ENCODE measurements at regions not wholly inside any gene's neighbourhood (a gene's known extent, or its start where the extent isn't known, plus 50 kb on each side); places are given as distances from the start of the nearest gene placed in this dataset.
A peak's percentile ranks its signal among the peaks of the same experiment; 100 is the strongest.
"Not testable (repeated sequence)": the region's sequence is repeated elsewhere in the genome, so short reads cannot be mapped to it uniquely, and the experiment has no call there.

GRCh38 chr2:199186301-199186751, 271.4 kb downstream of the SATB2 start:
- H3K27ac ChIP-seq (ENCODE audit: low read length), result no peak overlapping the region
- H3K9me3 ChIP-seq (ENCODE audit: control insufficient read depth, insufficient read depth, low read length), result no peaks in the 10 kb centered on the region
- no peaks in the 10 kb centered on the region for H3K36me3 ChIP-seq (ENCODE audit: control insufficient read depth, insufficient read depth, low read length)
- no CpG with 5 or more reads among the region's 2 CpGs for WGBS (ENCODE audit: insufficient coverage, insufficient read length)
- no peak overlapping the region for H3K4me3 ChIP-seq (ENCODE audit: low read length)
- H3K27me3 ChIP-seq (ENCODE audit: control insufficient read depth, insufficient read depth, low read length), result no peaks in the 10 kb centered on the region
- DNase-seq (ENCODE audit: low read depth, low spot score), result no peak
- H3K4me1 ChIP-seq (ENCODE audit: control insufficient read depth, insufficient read depth, low read length), result peaks cover 3% of the 10 kb centered on the region

GRCh38 chr2:199185174-199185573, 272.6 kb downstream of the SATB2 start:
- H3K27me3 ChIP-seq (ENCODE audit: control insufficient read depth, insufficient read depth, low read length); H3K27ac ChIP-seq (ENCODE audit: low read length); H3K36me3 ChIP-seq (ENCODE audit: control insufficient read depth, insufficient read depth, low read length); H3K4me3 ChIP-seq (ENCODE audit: low read length); H3K4me1 ChIP-seq (ENCODE audit: control insufficient read depth, insufficient read depth, low read length); H3K9me3 ChIP-seq (ENCODE audit: control insufficient read depth, insufficient read depth, low read length): not testable (repeated sequence)
- DNase-seq (ENCODE audit: low read depth, low spot score), result peak; percentile 11
- no CpG with 5 or more reads among the region's 5 CpGs for WGBS (ENCODE audit: insufficient coverage, insufficient read length)

DNA sequence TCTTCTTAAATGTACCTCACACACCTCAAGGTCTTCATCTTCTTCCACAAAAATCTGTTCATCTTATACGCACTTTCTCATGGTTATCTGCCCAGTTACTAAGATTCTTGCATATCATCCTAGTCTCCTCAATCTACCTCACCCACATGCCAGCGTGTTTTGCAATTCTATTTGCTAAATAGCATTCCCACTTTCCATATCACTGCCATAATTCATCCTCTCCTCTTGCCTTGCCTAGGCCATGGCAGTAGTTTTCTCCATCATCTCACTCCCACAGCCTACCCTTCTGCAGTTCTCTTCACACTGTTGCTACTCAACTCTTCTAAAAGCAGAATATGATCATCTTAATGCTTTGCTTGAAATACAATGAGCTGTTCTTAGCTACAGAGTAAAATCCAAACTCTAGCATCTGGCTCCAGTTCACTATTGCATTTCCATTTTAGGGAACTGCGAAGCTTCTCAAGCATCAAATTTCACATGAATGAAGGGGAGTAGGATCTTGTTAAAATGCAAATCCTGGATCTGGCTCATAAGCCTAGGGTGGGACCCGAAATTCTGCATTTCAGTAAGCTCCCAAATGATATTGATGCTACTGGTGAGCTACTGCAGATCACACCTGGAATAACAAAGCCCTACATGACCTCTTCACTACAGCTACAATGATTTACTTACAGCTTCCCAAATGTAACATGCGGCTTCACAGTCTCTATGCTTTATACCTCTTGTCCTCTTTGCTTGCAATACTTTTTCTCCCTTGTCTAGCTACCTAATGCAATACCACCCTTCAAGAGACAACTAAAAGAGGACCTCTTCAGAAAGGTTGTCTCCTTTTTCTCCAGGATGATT, 293.9 kb downstream of the SATB2 start:
- peaks cover 1% of the 10 kb centered on the region; the same call in 1 of the 2 replicates for H3K4me1 ChIP-seq (ENCODE audit: control insufficient read depth, insufficient read depth, low read length)
- H3K4me3 ChIP-seq (ENCODE audit: low read length), result no peak overlapping the region
- no peaks in the 10 kb centered on the region for H3K27me3 ChIP-seq (ENCODE audit: control insufficient read depth, insufficient read depth, low read length)
- no peaks in the 10 kb centered on the region for H3K9me3 ChIP-seq (ENCODE audit: control insufficient read depth, insufficient read depth, low read length)
- no peak overlapping the region for H3K27ac ChIP-seq (ENCODE audit: low read length)
- H3K36me3 ChIP-seq (ENCODE audit: control insufficient read depth, insufficient read depth, low read length), result no peaks in the 10 kb centered on the region
- WGBS (ENCODE audit: insufficient coverage, insufficient read length), result no CpG with 5 or more reads among the region's 5 CpGs
- no peak for DNase-seq (ENCODE audit: low read depth, low spot score)

DNA sequence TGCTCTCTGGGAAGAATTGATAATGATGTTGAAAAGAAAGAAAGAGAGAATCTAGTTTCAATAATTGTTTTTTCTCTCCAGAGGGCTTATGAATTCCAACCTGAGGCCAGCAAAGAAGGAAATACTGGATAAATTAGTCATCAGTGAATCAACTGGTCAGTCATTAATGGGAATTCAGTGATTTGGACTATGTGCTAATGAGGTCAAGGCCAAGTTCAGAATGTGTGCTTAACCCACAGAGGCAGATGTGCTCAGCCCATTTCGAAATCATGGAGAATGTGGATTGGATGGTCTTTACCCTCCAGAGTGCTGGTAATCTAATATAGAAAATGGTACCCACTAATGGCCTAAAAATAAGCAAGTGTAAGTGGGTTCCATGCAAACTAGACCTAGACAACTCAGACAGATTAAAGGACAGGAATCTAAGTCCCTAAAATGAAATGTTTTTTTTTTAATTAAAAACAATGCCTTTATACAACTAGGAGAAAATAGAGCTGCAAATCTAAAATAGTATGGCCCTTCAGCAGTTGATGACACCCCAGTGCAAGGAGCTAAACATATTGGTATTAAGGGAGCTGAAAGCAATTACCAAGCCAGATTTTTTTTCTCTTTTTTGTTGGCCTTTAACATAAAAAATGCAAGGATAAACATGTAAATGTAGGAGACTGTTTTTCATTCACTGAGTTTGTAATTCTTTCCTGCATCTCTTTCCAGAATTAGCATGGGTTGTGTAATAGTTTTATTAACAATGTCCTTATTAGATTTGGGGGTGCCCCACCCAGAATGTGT, 296.9 kb downstream of the SATB2 start:
- no peak for DNase-seq (ENCODE audit: low read depth, low spot score)

DNA sequence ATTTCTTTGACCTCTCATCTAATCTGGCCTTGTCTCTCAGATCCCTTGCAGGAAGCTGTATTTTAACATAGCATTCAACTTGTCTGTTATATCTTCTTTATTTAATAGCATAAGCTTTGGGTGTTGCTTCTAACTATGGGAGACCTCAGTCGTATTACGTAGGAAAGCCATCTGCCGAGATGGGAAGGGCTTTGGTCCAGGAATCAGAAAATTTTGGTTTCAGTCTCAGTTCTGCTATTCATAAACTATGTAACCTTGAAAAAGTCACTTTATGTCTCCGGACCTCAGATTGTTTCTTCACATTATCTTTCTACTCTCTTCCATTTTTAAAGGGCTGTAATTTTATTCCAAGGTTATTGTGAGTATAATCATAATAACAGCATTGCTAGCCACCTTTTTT, 297.7 kb downstream of the SATB2 start:
- no CpG with 5 or more reads among the region's 4 CpGs for WGBS (ENCODE audit: insufficient coverage, insufficient read length)
- no peak for DNase-seq (ENCODE audit: low read depth, low spot score)
- Histone ChIP-seq H3K27ac (ENCODE audit: low read length) (no peak overlapping the region), H3K4me3 (ENCODE audit: low read length) (no peak overlapping the region), H3K9me3 (ENCODE audit: control insufficient read depth, insufficient read depth, low read length) (no peaks in the 10 kb centered on the region), H3K27me3 (ENCODE audit: control insufficient read depth, insufficient read depth, low read length) (no peaks in the 10 kb centered on the region), H3K4me1 (ENCODE audit: control insufficient read depth, insufficient read depth, low read length) (peaks cover 1% of the 10 kb centered on the region; the same call in 1 of the 2 replicates), H3K36me3 (ENCODE audit: control insufficient read depth, insufficient read depth, low read length) (no peaks in the 10 kb centered on the region)

More for the DNA sequence above, 296.9 kb downstream of the SATB2 start:
- Histone ChIP-seq H3K27me3 (ENCODE audit: control insufficient read depth, insufficient read depth, low read length) (no peaks in the 10 kb centered on the region), H3K4me1 (ENCODE audit: control insufficient read depth, insufficient read depth, low read length) (peaks cover 1% of the 10 kb centered on the region; the same call in 1 of the 2 replicates), H3K27ac (ENCODE audit: low read length) (no peak overlapping the region), H3K4me3 (ENCODE audit: low read length) (no peak overlapping the region), H3K36me3 (ENCODE audit: control insufficient read depth, insufficient read depth, low read length) (no peaks in the 10 kb centered on the region), H3K9me3 (ENCODE audit: control insufficient read depth, insufficient read depth, low read length) (no peaks in the 10 kb centered on the region)
- WGBS (ENCODE audit: insufficient coverage, insufficient read length), result no CpG with 5 or more reads among the region's 1 CpG

DNA sequence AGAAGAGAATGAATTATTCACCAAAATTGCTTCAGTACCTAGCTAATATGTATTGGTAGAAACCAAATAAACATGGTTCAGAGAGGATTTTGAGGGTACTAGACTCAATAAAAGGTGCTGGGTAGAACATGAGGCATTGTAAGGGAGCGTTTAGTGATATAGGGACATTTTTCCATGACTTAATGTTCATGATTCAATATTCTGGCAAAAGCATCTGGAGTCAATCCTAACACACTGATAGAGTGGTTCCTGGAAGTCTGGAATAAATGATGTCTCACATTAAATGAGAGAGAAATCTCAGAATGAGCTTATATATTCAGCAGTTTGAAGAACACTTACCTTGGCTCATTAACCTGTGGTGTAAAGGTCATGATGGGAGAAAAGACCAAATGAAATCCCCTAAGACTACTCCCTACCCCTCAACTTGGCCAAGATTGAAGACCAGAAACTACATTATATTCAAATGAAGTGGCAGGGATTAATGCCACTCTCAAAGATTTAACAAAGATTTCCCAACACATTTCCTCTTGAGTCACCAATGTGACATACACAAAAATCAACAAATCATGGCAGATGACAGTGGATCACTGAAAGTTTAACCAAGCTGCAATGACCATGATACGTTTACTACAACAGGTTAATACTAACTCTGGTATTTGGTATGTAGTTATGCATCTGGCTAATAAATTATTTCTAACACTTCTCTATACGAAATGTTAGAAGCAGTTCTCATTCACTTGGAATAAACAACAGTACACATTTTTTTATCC, 309.5 kb downstream of the SATB2 start:
- WGBS (ENCODE audit: insufficient coverage, insufficient read length), result no CpG with 5 or more reads among the region's 3 CpGs
- H3K4me3 ChIP-seq (ENCODE audit: low read length), result no peak overlapping the region
- H3K36me3 ChIP-seq (ENCODE audit: control insufficient read depth, insufficient read depth, low read length), result no peaks in the 10 kb centered on the region
- no peak overlapping the region for H3K27ac ChIP-seq (ENCODE audit: low read length)
- no peak for DNase-seq (ENCODE audit: low read depth, low spot score)
- H3K27me3 ChIP-seq (ENCODE audit: control insufficient read depth, insufficient read depth, low read length), result no peaks in the 10 kb centered on the region
- H3K9me3 ChIP-seq (ENCODE audit: control insufficient read depth, insufficient read depth, low read length), result no peaks in the 10 kb centered on the region
- H3K4me1 ChIP-seq (ENCODE audit: control insufficient read depth, insufficient read depth, low read length), result no peaks in the 10 kb centered on the region

DNA sequence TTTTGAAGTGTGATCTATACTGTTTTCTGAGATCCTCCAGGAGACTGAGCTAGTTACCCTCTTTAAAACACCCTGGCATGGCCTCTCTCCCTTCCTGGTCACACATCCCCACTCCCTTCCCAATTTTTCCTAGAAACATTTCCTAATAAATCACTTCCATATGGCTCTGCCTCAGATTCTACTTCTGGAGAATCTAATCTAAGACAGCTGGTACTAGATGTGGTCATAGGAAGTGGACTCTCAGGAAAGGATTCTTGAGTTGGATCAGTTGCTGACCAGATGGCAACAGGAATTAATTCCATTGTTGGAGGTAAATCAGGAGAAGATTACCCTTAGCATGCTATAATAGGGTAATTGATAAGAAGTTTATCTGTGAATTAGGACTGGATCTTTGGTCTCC, 310.5 kb downstream of the SATB2 start:
- H3K36me3 ChIP-seq (ENCODE audit: control insufficient read depth, insufficient read depth, low read length), result no peaks in the 10 kb centered on the region
- H3K9me3 ChIP-seq (ENCODE audit: control insufficient read depth, insufficient read depth, low read length), result no peaks in the 10 kb centered on the region
- no peaks in the 10 kb centered on the region for H3K4me1 ChIP-seq (ENCODE audit: control insufficient read depth, insufficient read depth, low read length)
- no peak overlapping the region for H3K27ac ChIP-seq (ENCODE audit: low read length)
- no peak for DNase-seq (ENCODE audit: low read depth, low spot score)
- H3K4me3 ChIP-seq (ENCODE audit: low read length), result no peak overlapping the region
- no peaks in the 10 kb centered on the region for H3K27me3 ChIP-seq (ENCODE audit: control insufficient read depth, insufficient read depth, low read length)

- Histone ChIP-seq H3K27ac (ENCODE audit: low read length) (no peak overlapping the region), H3K4me1 (ENCODE audit: control insufficient read depth, insufficient read depth, low read length) (no peaks in the 10 kb centered on the region), H3K27me3 (ENCODE audit: control insufficient read depth, insufficient read depth, low read length) (no peaks in the 10 kb centered on the region), H3K9me3 (ENCODE audit: control insufficient read depth, insufficient read depth, low read length) (no peaks in the 10 kb centered on the region), H3K4me3 (ENCODE audit: low read length) (no peak overlapping the region), H3K36me3 (ENCODE audit: control insufficient read depth, insufficient read depth, low read length) (no peaks in the 10 kb centered on the region)
- no peak for DNase-seq (ENCODE audit: low read depth, low spot score)
Observed at GRCh38 chr2:199144546-199144945, 313.2 kb downstream of the SATB2 start.

DNA sequence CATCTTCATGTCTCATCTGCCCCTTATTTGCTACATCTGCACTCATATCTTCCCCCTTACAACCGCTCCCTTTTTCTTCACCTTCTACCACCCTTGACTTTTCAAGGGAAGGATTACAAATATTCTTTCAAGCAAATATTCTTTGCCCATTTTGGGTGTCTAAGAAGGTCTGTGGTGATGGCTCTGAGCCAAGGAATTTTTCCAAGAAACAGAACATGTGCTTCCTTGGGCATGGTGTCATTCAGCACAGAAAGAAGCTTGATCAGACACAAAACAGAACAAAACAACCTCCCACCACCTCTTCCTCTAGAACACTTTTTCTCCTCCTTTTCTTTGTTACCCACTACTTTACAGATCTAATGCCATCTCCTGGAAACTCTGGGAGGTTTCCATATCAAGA, 313.7 kb downstream of the SATB2 start:
- no peaks in the 10 kb centered on the region for H3K4me1 ChIP-seq (ENCODE audit: control insufficient read depth, insufficient read depth, low read length)
- H3K27ac ChIP-seq (ENCODE audit: low read length), result no peak overlapping the region
- DNase-seq (ENCODE audit: low read depth, low spot score), result no peak
- WGBS (ENCODE audit: insufficient coverage, insufficient read length), result 100% methylated on average over 1 of the region's 1 CpG
- no peak overlapping the region for H3K4me3 ChIP-seq (ENCODE audit: low read length)
- no peaks in the 10 kb centered on the region for H3K27me3 ChIP-seq (ENCODE audit: control insufficient read depth, insufficient read depth, low read length)
- H3K36me3 ChIP-seq (ENCODE audit: control insufficient read depth, insufficient read depth, low read length), result no peaks in the 10 kb centered on the region
- no peaks in the 10 kb centered on the region for H3K9me3 ChIP-seq (ENCODE audit: control insufficient read depth, insufficient read depth, low read length)

- H3K9me3 ChIP-seq (ENCODE audit: control insufficient read depth, insufficient read depth, low read length), result no peaks in the 10 kb centered on the region
- H3K4me3 ChIP-seq (ENCODE audit: low read length), result no peak overlapping the region
- no peaks in the 10 kb centered on the region for H3K27me3 ChIP-seq (ENCODE audit: control insufficient read depth, insufficient read depth, low read length)
- H3K27ac ChIP-seq (ENCODE audit: low read length), result no peak overlapping the region
- H3K4me1 ChIP-seq (ENCODE audit: control insufficient read depth, insufficient read depth, low read length), result no peaks in the 10 kb centered on the region
- no peak for DNase-seq (ENCODE audit: low read depth, low spot score)
- no peaks in the 10 kb centered on the region for H3K36me3 ChIP-seq (ENCODE audit: control insufficient read depth, insufficient read depth, low read length)
Observed at GRCh38 chr2:199136681-199137080, 321.1 kb downstream of the SATB2 start.

Measured in iPS DF 6.9 (cell line).